Esophagus muscularis mucosa (tissue), 3 donors: ENCODE measurements at regions not wholly inside any gene's neighbourhood (a gene's known extent, or its start where the extent isn't known, plus 50 kb on each side); places are given as distances from the start of the nearest gene placed in this dataset.

ENCODE experiments used
- CTCF ChIP-seq, 3 experiments: fragments of 200-600 bp in 2 of 3; fragments of 450-650 bp in 1 of 3; sonication (generic) in 2 of 3; IDR thresholded peaks; one replicate each; pipeline ENCODE4 v1.5.1; 2017 to 2019; ENCODE audit warnings: antibody characterized with exemption in 3 of 3, mild to moderate bottlenecking in 2 of 3, moderate library complexity in 1 of 3
- POLR2A ChIP-seq: fragments of 450-650 bp; IDR thresholded peaks from one replicate; pipeline ENCODE4 v1.6.1; 2017; ENCODE audit warnings: antibody characterized with exemption, moderate library complexity, mild to moderate bottlenecking, low read depth

- TF ChIP-seq CTCF (IDR thresholded peaks at IDR 0.05) = no peak
- no peak for TF ChIP-seq POLR2A
These were observed 736.6 kb upstream of the HS6ST1 start for GRCh38 chr2:129055242-129055641.
